ENCODE measurements at regions not wholly inside any gene's neighbourhood (a gene's known extent, or its start where the extent isn't known, plus 50 kb on each side); places are given as distances from the start of the nearest gene placed in this dataset.

- no peaks in the 10 kb centered on the region for H3K27me3 ChIP-seq (ENCODE audit: control insufficient read depth, insufficient read depth, low read length)
- H3K9me3 ChIP-seq (ENCODE audit: control insufficient read depth, insufficient read depth, low read depth, low read length), result no peaks in the 10 kb centered on the region
- no peaks in the 10 kb centered on the region for H3K4me1 ChIP-seq (ENCODE audit: control insufficient read depth, insufficient read depth, low read length)
- no peak overlapping the region for H3K27ac ChIP-seq (ENCODE audit: low read length)
- TF ChIP-seq TCF7L2 (IDR thresholded peaks at IDR 0.05; ENCODE audit: low read depth, low read length), result no peak
- TF ChIP-seq CTCF (IDR thresholded peaks at IDR 0.05), result no peak
- TF ChIP-seq SIN3A (IDR thresholded peaks at IDR 0.05; ENCODE audit: borderline replicate concordance, insufficient read depth, low read depth, low read length), result no peak
- no peak for TF ChIP-seq REST (IDR thresholded peaks at IDR 0.05; ENCODE audit: insufficient read depth in 1 of 2, low read depth in 2 of 2, low read length in 1 of 2)
- TF ChIP-seq POLR2AphosphoS5 (IDR thresholded peaks at IDR 0.05; ENCODE audit: low read depth, low read length), result no peak
- ChIA-PET POLR2A (no interaction called here), CTCF (no interaction called here)
- intact Hi-C loops (cut with micrococcal nuclease; ENCODE audit: unreplicated experiment), result no loop called here
- in situ Hi-C loops (cut with HindIII; ENCODE audit: low pct_unique_long_range_greater_than_20kb, low sequenced_read_pairs), result no loop called here
- H3K4me3 ChIP-seq (ENCODE audit: low read depth in 2 of 2, low read length in 2 of 2), result no peak overlapping the region
- BruUV-seq (replicated peaks), result no TSS peak
- DNase-seq (ENCODE audit: low read depth, low spot score) (no peak), ATAC-seq (no peak)
- no peaks in the 10 kb centered on the region for H3K36me3 ChIP-seq (ENCODE audit: control insufficient read depth, insufficient read depth, low read length)
These were observed 723.2 kb downstream of the KCNJ2 start for GRCh38 chr17:70892527-70892926.

GRCh38 chr17:70896843-70897242, 727.5 kb downstream of the KCNJ2 start:
- no peak for DNase-seq (ENCODE audit: low read depth, low spot score)
- intact Hi-C loops (cut with micrococcal nuclease; ENCODE audit: unreplicated experiment), result no loop called here
- no peak for ATAC-seq
- no peak overlapping the region for H3K27ac ChIP-seq (ENCODE audit: low read length)
- H3K4me3 ChIP-seq (ENCODE audit: low read depth in 2 of 2, low read length in 2 of 2), result no peak overlapping the region
- H3K36me3 ChIP-seq (ENCODE audit: control insufficient read depth, insufficient read depth, low read length), result no peaks in the 10 kb centered on the region
- TF ChIP-seq TCF7L2 (IDR thresholded peaks at IDR 0.05; ENCODE audit: low read depth, low read length), result no peak
- H3K9me3 ChIP-seq (ENCODE audit: control insufficient read depth, insufficient read depth, low read depth, low read length), result no peaks in the 10 kb centered on the region
- no TSS peak for BruUV-seq (replicated peaks)
- in situ Hi-C loops (cut with HindIII; ENCODE audit: low pct_unique_long_range_greater_than_20kb, low sequenced_read_pairs), result no loop called here
- H3K27me3 ChIP-seq (ENCODE audit: control insufficient read depth, insufficient read depth, low read length), result no peaks in the 10 kb centered on the region
- CTCF ChIA-PET, result no interaction called here
- H3K4me1 ChIP-seq (ENCODE audit: control insufficient read depth, insufficient read depth, low read length), result no peaks in the 10 kb centered on the region
- POLR2A ChIA-PET, result no interaction called here

DNA sequence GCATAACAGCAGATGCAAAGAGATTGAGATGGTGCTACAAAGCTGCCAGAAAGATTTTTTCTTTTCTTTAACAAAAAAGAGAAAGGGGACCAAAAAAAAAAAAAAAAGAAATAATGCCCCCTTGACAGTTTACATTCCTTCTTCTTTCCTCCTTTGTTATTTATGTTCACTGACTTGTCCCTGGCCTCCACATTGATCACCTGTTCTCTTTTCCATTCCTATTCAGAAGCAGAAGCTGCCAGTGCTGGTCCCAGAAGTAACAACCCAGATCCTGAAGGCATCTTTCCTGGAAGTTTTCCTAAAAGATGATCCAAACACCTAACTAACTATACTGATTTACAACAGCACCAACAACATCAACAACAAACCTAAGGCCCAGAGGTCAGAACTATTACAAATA, 728.1 kb downstream of the KCNJ2 start:
- no peak for DNase-seq (ENCODE audit: low read depth, low spot score)
- ChIA-PET POLR2A (no interaction called here), CTCF (no interaction called here)
- Histone ChIP-seq H3K27me3 (ENCODE audit: control insufficient read depth, insufficient read depth, low read length) (no peaks in the 10 kb centered on the region), H3K9me3 (ENCODE audit: control insufficient read depth, insufficient read depth, low read depth, low read length) (no peaks in the 10 kb centered on the region), H3K36me3 (ENCODE audit: control insufficient read depth, insufficient read depth, low read length) (no peaks in the 10 kb centered on the region), H3K4me1 (ENCODE audit: control insufficient read depth, insufficient read depth, low read length) (no peaks in the 10 kb centered on the region), H3K27ac (ENCODE audit: low read length) (no peak overlapping the region), H3K4me3 (ENCODE audit: low read depth in 2 of 2, low read length in 2 of 2) (no peak overlapping the region)
- intact Hi-C loops (cut with micrococcal nuclease; ENCODE audit: unreplicated experiment) (no loop called here), in situ Hi-C loops (cut with HindIII; ENCODE audit: low pct_unique_long_range_greater_than_20kb, low sequenced_read_pairs) (no loop called here)
- TF ChIP-seq CTCF (IDR thresholded peaks at IDR 0.05), result no peak
- no peak for TF ChIP-seq TCF7L2 (IDR thresholded peaks at IDR 0.05; ENCODE audit: low read depth, low read length)
- no peak for TF ChIP-seq SIN3A (IDR thresholded peaks at IDR 0.05; ENCODE audit: borderline replicate concordance, insufficient read depth, low read depth, low read length)
- no peak for TF ChIP-seq REST (IDR thresholded peaks at IDR 0.05; ENCODE audit: insufficient read depth in 1 of 2, low read depth in 2 of 2, low read length in 1 of 2)
- no peak for TF ChIP-seq POLR2AphosphoS5 (IDR thresholded peaks at IDR 0.05; ENCODE audit: low read depth, low read length)
- no TSS peak for BruUV-seq (replicated peaks)
- ATAC-seq, result no peak

All from Panc1 (cell line).